ENCODE measurements at regions not wholly inside any gene's neighbourhood (a gene's known extent, or its start where the extent isn't known, plus 50 kb on each side); places are given as distances from the start of the nearest gene placed in this dataset.

- no peak for DNase-seq
Measured at GRCh38 chr7:24476227-24476626, 97.0 kb upstream of the PALS2 start.

- DNase-seq = peak; percentile 61
Measured at GRCh38 chr7:24477398-24478136, 95.7 kb upstream of the PALS2 start.

GRCh38 chr7:24478137-24478655, 95.1 kb upstream of the PALS2 start:
- DNase-seq = no peak

- DNase-seq = no peak
Measured at GRCh38 chr7:24480501-24480900, 92.8 kb upstream of the PALS2 start.

GRCh38 chr7:24483804-24484203, 89.4 kb upstream of the PALS2 start:
- no peak for DNase-seq

- DNase-seq = no peak
Measured at GRCh38 chr7:24492576-24492975, 80.7 kb upstream of the PALS2 start.

- DNase-seq = no peak
Measured at GRCh38 chr7:24494832-24495231, 78.4 kb upstream of the PALS2 start.

GRCh38 chr7:24496036-24496435, 77.2 kb upstream of the PALS2 start:
- DNase-seq = no peak

GRCh38 chr7:24498439-24498838, 74.8 kb upstream of the PALS2 start:
- DNase-seq = no peak

GRCh38 chr7:24499871-24500270, 73.4 kb upstream of the PALS2 start:
- no peak for DNase-seq

GRCh38 chr7:24500599-24500998, 72.7 kb upstream of the PALS2 start:
- DNase-seq = no peak

GRCh38 chr7:24501009-24501408, 72.2 kb upstream of the PALS2 start:
- DNase-seq = peak; percentile 66

GRCh38 chr7:24501443-24502134, 71.7 kb upstream of the PALS2 start:
- DNase-seq = no peak

- no peak for DNase-seq
Measured at GRCh38 chr7:24502135-24502488, 71.1 kb upstream of the PALS2 start.

- DNase-seq = peak; percentile 67
Measured at GRCh38 chr7:24503506-24503905, 69.7 kb upstream of the PALS2 start.

GRCh38 chr7:24504040-24504439, 69.2 kb upstream of the PALS2 start:
- DNase-seq = no peak

- peak; percentile 67 for DNase-seq
Measured at GRCh38 chr7:24504836-24505235, 68.4 kb upstream of the PALS2 start.

- no peak for DNase-seq
Measured at GRCh38 chr7:24505968-24506367, 67.3 kb upstream of the PALS2 start.

- no peak for DNase-seq
Measured at GRCh38 chr7:24508316-24508715, 64.9 kb upstream of the PALS2 start.

GRCh38 chr7:24510759-24511158, 62.5 kb upstream of the PALS2 start:
- no peak for DNase-seq

GRCh38 chr7:24517166-24517565, 56.1 kb upstream of the PALS2 start:
- DNase-seq = no peak

- DNase-seq = no peak
Measured at GRCh38 chr7:24521917-24522623, 51.2 kb upstream of the PALS2 start.
